ENCODE measurements at regions not wholly inside any gene's neighbourhood (a gene's known extent, or its start where the extent isn't known, plus 50 kb on each side); places are given as distances from the start of the nearest gene placed in this dataset.
"Not testable (repeated sequence)": the region's sequence is repeated elsewhere in the genome, so short reads cannot be mapped to it uniquely, and the experiment has no call there.

DNA sequence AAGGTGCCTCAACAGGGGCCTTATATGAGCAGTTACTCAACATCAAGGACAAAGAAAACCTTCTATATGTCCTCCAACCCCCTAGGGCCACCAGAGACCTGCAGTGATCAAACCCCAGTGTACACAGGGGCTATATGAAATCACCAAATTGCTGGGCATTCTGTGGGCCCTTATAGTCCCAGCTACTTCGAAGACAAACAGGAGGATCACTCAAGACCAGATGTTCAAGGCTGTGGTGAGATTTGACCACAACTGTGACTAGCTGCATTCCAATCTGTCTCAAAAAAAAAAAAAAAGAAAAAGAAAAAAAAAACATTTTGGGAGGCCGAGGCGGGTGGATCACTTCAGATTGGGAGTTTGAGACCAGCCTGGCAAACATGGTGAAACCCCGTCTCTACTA is 51.0 kb upstream of the PRB2 start:
- no peak for DNase-seq (ENCODE audit: low spot score)

DNA sequence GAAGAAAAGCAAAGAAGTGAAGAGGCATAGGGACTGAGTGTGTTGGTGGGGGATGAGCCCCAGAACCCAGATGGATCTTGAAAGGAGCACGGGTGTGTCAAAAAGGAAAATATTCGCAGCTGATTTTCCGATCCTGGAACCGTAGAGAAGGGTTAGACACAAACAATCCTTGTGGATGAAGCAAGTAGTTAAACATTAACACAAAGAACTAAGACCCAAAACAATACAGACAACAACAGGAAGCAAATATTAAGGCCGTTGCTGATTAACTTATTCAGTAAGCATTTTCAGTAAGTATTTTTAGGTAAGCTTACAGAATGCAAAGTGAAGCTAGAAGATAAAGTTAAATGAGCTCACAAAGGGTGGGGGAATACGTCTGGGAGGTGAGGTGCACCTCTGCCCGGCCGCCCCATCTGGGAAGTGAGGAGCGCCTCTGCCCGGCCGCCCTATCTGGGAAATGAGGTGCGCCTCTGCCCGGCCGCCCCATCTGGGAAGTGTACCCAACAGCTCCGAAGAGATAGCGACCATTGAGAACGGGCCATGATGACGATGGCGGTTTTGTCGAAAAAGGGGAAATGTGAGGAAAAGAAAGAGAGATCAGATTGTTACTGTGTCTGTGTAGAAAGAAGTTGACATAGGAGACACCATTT is 62.8 kb upstream of the PRB2 start:
- DNase-seq (ENCODE audit: low spot score), result no peak

GRCh38 chr12:11460343-11461023 is 65.1 kb upstream of the PRB2 start:
- DNase-seq (ENCODE audit: low spot score), result no peak

DNA sequence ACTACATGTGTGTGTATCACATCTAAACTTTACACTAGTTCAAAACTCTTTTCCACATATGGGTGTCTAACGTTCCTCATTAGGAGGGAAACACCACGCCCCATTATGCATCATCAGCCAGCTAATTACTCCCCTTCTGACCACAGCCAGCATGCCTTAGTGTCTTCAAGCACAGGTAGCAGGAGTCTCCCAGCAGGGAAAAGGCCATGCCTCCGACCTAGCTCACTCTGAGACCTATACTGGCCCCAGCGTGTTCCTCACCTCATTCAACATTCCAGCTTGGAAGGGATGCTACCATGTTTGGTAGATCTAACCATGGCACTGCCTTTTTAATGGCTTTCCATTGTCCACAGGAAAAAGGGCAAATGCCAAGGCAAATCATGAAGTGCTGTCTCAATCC is 66.1 kb upstream of the PRB2 start:
- no peak for DNase-seq (ENCODE audit: low spot score)

DNA sequence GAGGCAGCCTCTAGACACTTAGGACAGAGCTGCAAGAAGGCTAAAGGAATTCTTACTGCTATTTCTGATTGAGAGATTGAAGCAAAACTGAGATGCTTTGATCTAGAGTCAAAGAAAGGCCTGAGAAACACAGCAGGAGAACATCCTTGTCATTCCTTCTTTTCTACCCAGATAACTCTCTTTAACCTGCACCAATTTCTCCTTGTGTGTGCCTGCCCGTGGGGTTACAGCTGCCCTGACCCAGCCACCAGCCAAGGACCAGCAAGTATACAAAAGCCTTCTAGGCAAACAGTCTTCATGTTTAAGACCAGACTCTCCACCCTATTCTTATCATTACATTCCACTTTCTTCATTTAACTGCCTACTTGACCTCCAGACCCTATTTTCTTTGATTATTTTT is 81.7 kb upstream of the PRB2 start:
- no peak for DNase-seq (ENCODE audit: low spot score)

DNA sequence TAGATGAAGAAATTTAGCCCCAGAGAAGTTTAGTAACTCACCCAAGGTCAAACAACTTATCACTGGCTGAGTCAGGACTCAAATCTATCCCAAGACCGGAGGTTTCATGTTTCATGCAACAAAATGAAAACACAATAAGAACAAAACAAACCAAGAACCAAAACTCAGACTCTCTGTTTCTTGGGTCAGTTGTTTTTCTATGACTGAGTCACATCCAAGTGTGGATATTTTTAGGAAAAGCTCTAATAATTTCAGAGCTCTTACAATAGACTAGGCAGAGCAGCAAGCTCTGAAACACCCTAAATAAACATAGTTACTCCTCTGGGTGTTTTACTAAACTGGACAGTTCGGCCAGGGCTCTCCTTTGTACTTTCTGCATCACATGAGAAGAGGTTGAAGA is 87.6 kb upstream of the PRB2 start:
- no peak for DNase-seq (ENCODE audit: low spot score)

GRCh38 chr12:11486623-11487444 is 91.5 kb upstream of the PRB2 start:
- DNase-seq (ENCODE audit: low spot score), result peak; percentile 81

GRCh38 chr12:11496157-11496851 is 100.9 kb upstream of the PRB2 start:
- no peak for DNase-seq (ENCODE audit: low spot score)

DNA sequence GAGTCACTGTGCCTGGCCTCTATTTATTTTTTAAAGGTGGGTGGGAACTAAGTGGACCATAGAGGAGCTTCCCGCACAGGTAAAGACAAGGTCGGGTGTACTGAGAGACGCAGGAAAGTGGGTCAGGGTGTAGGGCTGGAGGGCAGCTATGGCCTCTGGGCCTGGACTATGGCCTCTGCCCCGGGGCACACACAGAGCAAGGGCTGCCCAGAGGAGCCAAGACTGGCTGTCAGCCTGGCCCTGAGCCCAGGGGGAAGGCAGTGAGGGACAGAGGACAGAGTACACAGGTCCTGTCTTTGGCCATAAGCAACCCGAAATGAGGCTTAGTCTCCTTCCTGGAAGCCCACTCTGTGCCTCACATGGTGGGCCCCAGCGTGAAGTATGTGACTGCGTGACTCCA is 102.1 kb upstream of the PRB2 start:
- DNase-seq (ENCODE audit: low spot score), result no peak

DNA sequence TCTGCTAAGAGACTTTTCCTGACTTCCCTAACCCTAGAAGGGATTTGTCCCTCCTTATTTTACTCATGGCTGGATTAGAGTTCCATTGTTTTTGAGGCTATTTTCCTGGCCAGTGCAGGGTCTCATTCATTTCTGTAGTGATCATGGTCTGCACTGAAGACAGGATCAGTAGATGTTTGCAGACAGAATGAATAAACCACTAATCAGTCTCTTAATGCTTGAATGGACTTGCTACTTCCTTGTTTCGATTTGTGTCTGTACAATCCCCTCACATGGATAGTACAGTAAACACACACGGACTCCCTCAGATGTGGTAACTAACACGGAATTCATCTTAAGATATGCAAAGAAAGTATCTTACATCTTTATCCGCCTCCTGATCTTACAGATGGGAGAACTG is 102.6 kb upstream of the PRB2 start:
- DNase-seq (ENCODE audit: low spot score), result no peak

DNA sequence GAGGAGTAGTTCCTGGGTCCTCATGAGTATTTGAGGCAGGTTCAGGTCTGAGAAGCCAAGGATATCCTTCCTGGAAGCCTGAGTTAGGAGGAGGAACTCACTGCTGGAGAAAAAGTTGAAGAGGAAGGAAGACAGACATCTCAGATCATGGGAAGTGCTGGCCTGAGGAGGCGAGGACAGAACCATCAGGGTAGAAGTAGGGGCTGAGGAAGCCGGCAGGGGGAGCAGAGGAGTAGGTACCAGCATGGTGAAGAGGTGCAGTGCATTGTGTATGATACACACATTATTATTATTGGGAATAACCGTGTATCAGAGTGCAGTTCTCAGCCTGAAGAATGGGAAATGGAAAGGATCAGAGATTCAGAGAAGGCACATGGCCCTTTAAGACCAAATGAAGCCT is 103.2 kb upstream of the PRB2 start:
- not testable (repeated sequence) for DNase-seq (ENCODE audit: low spot score)

- no peak for DNase-seq (ENCODE audit: low spot score)
Measured at GRCh38 chr12:11499806-11500187, 104.4 kb upstream of the PRB2 start.

DNA sequence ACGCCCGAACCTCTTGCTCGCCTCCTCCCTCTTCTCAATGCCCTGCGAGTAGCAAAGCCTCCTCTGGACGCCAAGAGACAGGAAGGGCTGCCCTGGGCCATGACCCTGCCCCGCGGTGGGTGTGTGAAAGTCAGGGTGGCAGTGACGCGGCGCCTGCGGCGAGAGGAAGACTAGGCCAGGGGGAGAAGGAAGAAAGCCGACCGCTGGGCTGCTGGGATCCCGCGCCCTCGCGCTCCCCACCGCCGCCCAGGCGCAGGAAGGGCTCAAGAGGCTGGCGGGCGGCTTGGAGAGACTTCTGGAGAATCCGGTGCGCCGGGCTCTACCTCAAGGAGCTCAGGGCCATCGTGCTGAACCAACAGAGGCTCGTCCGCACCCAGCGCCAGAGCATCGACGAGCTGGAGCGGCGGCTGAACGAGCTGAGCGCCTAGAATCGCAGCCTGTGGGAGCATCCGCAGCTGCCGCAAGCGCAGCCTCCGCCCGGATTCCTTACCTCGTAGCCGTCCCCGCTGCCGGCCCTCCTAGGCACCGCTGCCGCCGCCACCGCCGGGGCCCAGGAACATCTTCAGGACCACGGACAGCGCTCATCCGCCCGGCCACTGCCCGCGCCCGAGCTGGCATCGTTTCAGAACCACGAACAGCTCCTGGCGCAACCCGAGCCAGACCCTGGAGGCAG is 105.0 kb upstream of the PRB2 start:
- DNase-seq (ENCODE audit: low spot score), result peak; percentile 85

GRCh38 chr12:11500861-11501230 is 105.5 kb upstream of the PRB2 start:
- no peak for DNase-seq (ENCODE audit: low spot score)

DNA sequence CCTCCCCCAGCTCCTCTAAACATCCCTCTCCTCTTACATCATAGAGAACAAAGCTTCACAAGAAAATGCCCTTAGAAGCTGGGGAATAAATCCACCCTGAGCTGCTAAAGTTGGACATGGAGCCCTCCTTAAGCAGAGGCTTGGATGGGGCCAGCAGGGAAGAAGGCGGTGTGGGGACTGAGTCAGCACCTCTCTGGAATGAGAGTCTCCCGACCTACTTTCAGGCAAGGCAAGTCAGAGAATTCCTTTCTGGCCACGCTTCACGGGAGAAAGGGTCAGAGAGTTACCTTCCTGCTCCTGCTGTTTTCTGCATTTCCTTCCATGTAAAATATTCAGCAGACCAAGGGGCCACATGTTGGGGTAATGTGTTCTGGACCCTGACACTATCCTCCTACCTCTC is 113.3 kb upstream of the PRB2 start:
- DNase-seq (ENCODE audit: low spot score), result peak; percentile 5

DNA sequence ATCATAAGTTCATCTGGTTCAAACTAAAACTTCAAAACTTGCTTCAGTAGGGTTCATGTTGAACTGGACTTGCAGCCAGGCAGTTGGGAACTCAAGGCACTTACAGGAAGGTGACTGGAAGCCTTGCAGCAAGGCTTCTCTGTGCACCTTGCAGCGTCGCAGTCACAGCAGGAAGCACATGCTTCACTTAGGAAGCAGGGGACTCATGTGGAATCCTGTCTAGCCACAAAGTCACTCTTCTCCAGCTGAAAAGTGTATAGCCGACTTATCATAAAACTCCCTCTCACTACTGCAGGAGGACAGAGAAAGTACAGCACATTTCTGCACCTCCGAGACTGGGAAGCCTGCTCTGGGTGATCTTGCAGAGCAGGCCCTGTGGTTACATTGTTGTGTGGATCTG is 114.0 kb upstream of the PRB2 start:
- no peak for DNase-seq (ENCODE audit: low spot score)

DNA sequence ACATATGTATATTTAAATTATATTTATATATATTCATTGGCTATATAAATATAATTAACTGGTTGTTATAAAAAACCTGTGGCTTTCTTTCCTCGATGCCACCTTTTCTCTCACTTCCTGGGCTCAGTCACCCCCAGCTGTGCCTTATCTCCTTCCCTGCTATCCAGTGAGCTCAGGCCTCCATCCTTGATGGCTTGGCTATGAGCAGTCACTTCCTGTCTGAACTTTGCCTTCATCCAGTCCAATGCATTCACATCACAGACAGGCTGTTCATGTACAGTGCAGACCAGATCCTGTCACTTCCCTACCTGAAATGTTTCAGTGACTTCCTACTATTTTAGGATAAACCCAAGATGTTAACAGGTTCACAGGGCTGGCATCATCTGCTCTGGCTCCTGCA is 115.3 kb upstream of the PRB2 start:
- no peak for DNase-seq (ENCODE audit: low spot score)

GRCh38 chr12:11513288-11513687 is 117.9 kb upstream of the PRB2 start:
- DNase-seq (ENCODE audit: low spot score), result no peak

GRCh38 chr12:11517080-11517479 is 121.7 kb upstream of the PRB2 start:
- no peak for DNase-seq (ENCODE audit: low spot score)

GRCh38 chr12:11524446-11524845 is 125.0 kb upstream of the ETV6 start:
- no peak for DNase-seq (ENCODE audit: low spot score)

DNA sequence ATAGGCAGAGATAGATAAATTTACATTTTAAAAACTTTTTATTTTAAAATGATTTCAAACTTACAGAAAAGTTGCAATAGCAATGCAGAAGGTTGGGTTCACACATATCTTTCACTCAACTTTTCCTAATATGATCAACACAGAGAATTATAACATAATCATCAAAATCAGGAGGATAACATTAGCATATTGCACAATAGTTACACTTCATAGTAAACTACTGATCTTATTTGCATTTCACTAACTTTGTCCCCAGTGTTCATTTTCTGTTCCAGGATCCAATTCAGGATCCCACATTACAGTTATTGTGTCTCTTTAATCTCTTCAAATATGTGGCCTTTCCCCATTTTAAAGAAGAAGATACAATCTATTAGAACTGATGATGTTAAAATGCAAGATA is 115.4 kb upstream of the ETV6 start:
- DNase-seq (ENCODE audit: low spot score), result no peak

DNA sequence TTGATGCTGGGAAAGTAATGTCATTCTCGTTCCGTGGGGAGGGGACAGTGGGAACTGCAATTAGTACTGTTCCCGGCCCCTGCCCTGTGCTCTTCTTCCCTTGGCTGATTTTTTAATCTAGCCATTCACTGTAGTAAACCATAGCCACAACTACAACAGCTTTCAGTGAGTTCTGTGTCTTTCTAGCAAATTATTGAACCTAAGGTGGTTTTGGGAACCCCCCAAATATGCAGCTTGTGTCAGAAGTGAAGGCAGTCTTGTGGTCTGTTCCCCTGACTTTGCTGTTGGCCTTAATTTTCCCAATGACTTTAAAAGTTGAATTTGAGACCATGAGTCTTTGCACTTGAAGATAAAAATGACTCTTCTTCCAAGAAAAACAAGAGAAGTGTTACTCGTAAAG is 114.3 kb upstream of the ETV6 start:
- DNase-seq (ENCODE audit: low spot score), result no peak
